ENCODE measurements at regions not wholly inside any gene's neighbourhood (a gene's known extent, or its start where the extent isn't known, plus 50 kb on each side); places are given as distances from the start of the nearest gene placed in this dataset.

DNA sequence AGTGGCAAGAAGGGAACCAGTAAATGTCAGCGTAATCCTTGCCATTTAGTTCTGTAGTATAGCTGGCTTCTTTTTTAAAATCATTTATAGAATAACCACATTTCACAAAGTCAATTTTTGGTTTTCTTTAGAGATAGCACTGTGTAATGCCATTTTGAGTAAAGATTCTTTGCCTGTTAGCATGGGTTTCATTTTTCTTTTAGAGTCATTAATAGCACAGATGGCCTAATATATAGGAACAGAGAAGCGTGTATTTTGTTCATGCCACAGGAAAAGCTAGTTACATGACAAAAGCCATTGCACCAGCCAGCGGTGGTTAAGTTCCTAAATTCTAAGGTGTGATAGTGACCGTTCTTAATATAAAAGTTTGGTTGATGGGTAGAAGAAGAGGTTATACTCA lies 1363.9 kb downstream of the MAT2B start:
- DNase-seq: no peak
- Histone ChIP-seq H3K9ac (ENCODE audit: insufficient read depth, low read length, poor library complexity, severe bottlenecking) (no peak overlapping the region), H3K4me3 (replicated peaks in 1 of 3; ENCODE audit: low read depth in 2 of 3, low read length in 3 of 3) (peak overlapping the region in 1 of 3 experiments; percentile 31), H3K27ac (ENCODE audit: low read depth in 1 of 2, low read length in 2 of 2) (peak overlapping the region in 1 of 2 donors; percentile 73), H3K27me3 (ENCODE audit: control insufficient read depth in 2 of 2, insufficient read depth in 2 of 2, low read length in 2 of 2) (no peaks in the 10 kb centered on the region), H4K20me1 (ENCODE audit: insufficient read depth, low read length) (no peaks in the 10 kb centered on the region), H3K4me2 (replicated peaks; ENCODE audit: extremely low read depth, low read length, poor library complexity, severe bottlenecking) (no peak overlapping the region), H3K79me2 (ENCODE audit: insufficient read depth, low read length) (no peaks in the 10 kb centered on the region), H3K9me3 (replicated peaks in 1 of 2; ENCODE audit: control insufficient read depth in 1 of 2, insufficient read depth in 1 of 2, low read length in 2 of 2) (no peaks in the 10 kb centered on the region), H2AFZ (ENCODE audit: insufficient read depth, low read depth, low read length, poor library complexity, severe bottlenecking) (peak overlapping the region; percentile 53), H3K4me1 (ENCODE audit: control insufficient read depth in 1 of 2, insufficient read depth in 2 of 2, low read length in 2 of 2) (peaks cover 12% of the 10 kb centered on the region in 2 donors), H3K36me3 (replicated peaks in 1 of 2; ENCODE audit: control insufficient read depth in 1 of 2, insufficient read depth in 2 of 2, low read length in 2 of 2) (no peaks in the 10 kb centered on the region)
- Mint-ChIP-seq H3K27ac (no peak overlapping the region), H3K27me3 (ENCODE audit: low read depth in 3 of 3) (no peaks in the 10 kb centered on the region), H3K9me3 (peaks cover 0 to 12% (median 2%) of the 10 kb centered on the region in 7 donors), H3K4me3 (no peak overlapping the region), H3K4me1 (peaks cover 15% of the 10 kb centered on the region), H3K36me3 (peaks cover 0 to 2% of the 10 kb centered on the region in 2 donors)
- TF ChIP-seq, protein P1, sequence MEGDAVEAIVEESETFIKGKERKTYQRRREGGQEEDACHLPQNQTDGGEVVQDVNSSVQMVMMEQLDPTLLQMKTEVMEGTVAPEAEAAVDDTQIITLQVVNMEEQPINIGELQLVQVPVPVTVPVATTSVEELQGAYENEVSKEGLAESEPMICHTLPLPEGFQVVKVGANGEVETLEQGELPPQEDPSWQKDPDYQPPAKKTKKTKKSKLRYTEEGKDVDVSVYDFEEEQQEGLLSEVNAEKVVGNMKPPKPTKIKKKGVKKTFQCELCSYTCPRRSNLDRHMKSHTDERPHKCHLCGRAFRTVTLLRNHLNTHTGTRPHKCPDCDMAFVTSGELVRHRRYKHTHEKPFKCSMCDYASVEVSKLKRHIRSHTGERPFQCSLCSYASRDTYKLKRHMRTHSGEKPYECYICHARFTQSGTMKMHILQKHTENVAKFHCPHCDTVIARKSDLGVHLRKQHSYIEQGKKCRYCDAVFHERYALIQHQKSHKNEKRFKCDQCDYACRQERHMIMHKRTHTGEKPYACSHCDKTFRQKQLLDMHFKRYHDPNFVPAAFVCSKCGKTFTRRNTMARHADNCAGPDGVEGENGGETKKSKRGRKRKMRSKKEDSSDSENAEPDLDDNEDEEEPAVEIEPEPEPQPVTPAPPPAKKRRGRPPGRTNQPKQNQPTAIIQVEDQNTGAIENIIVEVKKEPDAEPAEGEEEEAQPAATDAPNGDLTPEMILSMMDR (IDR thresholded peaks at IDR 0.05): no peak
- no CpG with 5 or more reads among the region's 4 CpGs for WGBS (ENCODE audit: insufficient coverage)
- intact Hi-C loops (cut with micrococcal nuclease): no loop called here

DNA sequence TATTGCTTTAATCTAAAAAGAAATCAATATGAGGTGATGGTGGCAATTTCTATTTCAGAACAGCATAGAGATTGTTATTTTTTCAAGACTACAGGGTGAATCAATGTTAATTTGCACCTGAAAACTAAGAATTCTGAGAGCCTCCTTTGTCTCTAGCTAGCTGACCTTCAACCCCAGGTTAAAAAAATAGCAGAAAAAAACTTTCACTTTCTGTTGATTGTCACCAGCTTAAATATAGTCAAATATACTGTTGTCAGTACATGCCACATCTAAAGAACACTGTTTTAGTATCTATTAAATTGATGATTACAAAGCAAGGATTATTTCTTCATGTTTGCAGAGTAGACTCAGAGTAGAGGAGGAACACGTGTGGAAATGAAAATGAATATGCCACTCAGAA lies 1371.4 kb downstream of the MAT2B start:
- TF ChIP-seq, protein P1 (IDR thresholded peaks at IDR 0.05): no peak
- no peaks in the 10 kb centered on the region for H3K79me2 ChIP-seq (ENCODE audit: insufficient read depth, low read length)
- H3K4me2 ChIP-seq (replicated peaks; ENCODE audit: extremely low read depth, low read length, poor library complexity, severe bottlenecking): no peak overlapping the region
- Mint-ChIP-seq H3K36me3 (no peaks in the 10 kb centered on the region), H3K27me3 (ENCODE audit: low read depth in 3 of 3) (no peaks in the 10 kb centered on the region), H3K27ac (no peak overlapping the region), H3K4me3 (no peak overlapping the region), H3K4me1 (no peaks in the 10 kb centered on the region), H3K9me3 (peaks cover 2 to 14% (median 9%) of the 10 kb centered on the region in 7 donors)
- no CpG with 5 or more reads among the region's 1 CpG for WGBS (ENCODE audit: insufficient coverage)
- no peak for DNase-seq
- H3K4me1 ChIP-seq (ENCODE audit: control insufficient read depth in 1 of 2, insufficient read depth in 2 of 2, low read length in 2 of 2): no peaks in the 10 kb centered on the region
- H3K4me3 ChIP-seq (replicated peaks in 1 of 3; ENCODE audit: low read depth in 2 of 3, low read length in 3 of 3): no peak overlapping the region
- H4K20me1 ChIP-seq (ENCODE audit: insufficient read depth, low read length): no peaks in the 10 kb centered on the region
- intact Hi-C loops (cut with micrococcal nuclease): no loop called here
- H3K36me3 ChIP-seq (replicated peaks in 1 of 2; ENCODE audit: control insufficient read depth in 1 of 2, insufficient read depth in 2 of 2, low read length in 2 of 2): no peaks in the 10 kb centered on the region
- no peak overlapping the region for H2AFZ ChIP-seq (ENCODE audit: insufficient read depth, low read depth, low read length, poor library complexity, severe bottlenecking)
- no peak overlapping the region for H3K9ac ChIP-seq (ENCODE audit: insufficient read depth, low read length, poor library complexity, severe bottlenecking)
- H3K9me3 ChIP-seq (replicated peaks in 1 of 2; ENCODE audit: control insufficient read depth in 1 of 2, insufficient read depth in 1 of 2, low read length in 2 of 2): peaks cover 0 to 12% of the 10 kb centered on the region in 2 donors
- no peak overlapping the region for H3K27ac ChIP-seq (ENCODE audit: low read depth in 1 of 2, low read length in 2 of 2)
- H3K27me3 ChIP-seq (ENCODE audit: control insufficient read depth in 2 of 2, insufficient read depth in 2 of 2, low read length in 2 of 2): no peaks in the 10 kb centered on the region

Data from CD14-positive monocyte (primary cell).